HUES64 (cell line): ENCODE measurements at regions not wholly inside any gene's neighbourhood (a gene's known extent, or its start where the extent isn't known, plus 50 kb on each side); places are given as distances from the start of the nearest gene placed in this dataset.
"Not testable (repeated sequence)": the region's sequence is repeated elsewhere in the genome, so short reads cannot be mapped to it uniquely, and the experiment has no call there.

Experiments
- H3K27ac ChIP-seq: 2 replicates; pipeline ENCODE4 v1.7.0; 2013; ENCODE audit warnings: low read depth, low read length, inconsistent platforms
- H3K27me3 ChIP-seq: 2 replicates; pipeline ENCODE4 v1.6.1; 2013; ENCODE audit warnings: mild to moderate bottlenecking, low read length; ENCODE audit not compliant: insufficient read depth
- H3K36me3 ChIP-seq: 2 replicates; pipeline ENCODE4 v1.6.1; 2013; ENCODE audit warnings: mild to moderate bottlenecking, low read length; ENCODE audit not compliant: insufficient read depth
- H3K4me1 ChIP-seq: 2 replicates; pipeline ENCODE4 v1.6.1; 2013; ENCODE audit warnings: mild to moderate bottlenecking, low read length, moderate library complexity; ENCODE audit not compliant: insufficient read depth
- H3K4me3 ChIP-seq: 2 replicates; pipeline ENCODE4 v1.5.1; 2013; ENCODE audit warnings: mild to moderate bottlenecking, low read length, moderate library complexity
- H3K9ac ChIP-seq: 2 replicates; pipeline ENCODE4 v1.6.1; 2013; ENCODE audit warnings: mild to moderate bottlenecking, low read depth, low read length
- H3K9me3 ChIP-seq: 2 replicates; pipeline ENCODE4 v1.6.1; 2013; ENCODE audit warnings: low read depth, low read length; ENCODE audit not compliant: insufficient read depth
- WGBS: fragments of 150-250, 120-280 bp; methylation state at CpG from one replicate; pipeline ENCODE4 v1.1.7; 2013; ENCODE audit warnings: missing lambda C conversion rate; 5-methylcytosine and 5-hydroxymethylcytosine counted together

DNA sequence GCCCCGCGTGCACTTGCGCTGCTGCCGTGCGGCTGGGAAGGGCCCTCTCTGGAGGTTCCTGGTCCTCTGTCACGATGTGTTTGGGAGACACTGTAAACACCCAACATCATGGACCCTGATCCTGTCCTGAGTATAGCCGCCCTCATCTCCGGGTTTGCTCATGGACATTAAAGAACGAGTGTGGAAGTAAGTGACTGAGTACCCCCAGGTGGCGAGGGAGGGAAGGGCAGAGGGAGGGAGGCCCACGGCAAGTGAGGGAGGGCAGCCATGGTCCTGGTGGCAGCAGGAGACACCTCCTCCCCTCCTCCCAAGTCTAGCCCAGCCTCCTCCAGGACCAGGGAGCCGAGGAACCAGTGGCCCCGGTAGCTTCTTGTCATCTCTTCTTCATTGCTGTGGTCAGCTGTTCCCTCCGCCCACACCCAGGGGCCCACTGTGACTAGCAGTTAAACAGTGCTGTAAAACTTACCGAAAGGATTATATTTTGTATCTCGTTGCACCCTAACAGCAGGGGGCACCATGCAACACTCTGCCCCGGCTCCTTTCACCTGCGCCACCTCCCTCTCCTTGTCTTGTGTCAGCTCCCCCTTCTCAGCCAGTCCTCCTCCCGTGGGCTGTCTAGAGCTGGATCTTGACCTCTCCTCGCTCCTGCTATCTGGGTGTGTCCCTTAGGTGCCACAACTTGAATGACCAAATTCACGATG, 566.5 kb upstream of the B3GAT1 start:
- Histone ChIP-seq H3K9me3 (no peaks in the 10 kb centered on the region), H3K4me1 (no peaks in the 10 kb centered on the region; the same call in 1 of the 2 replicates), H3K36me3 (no peaks in the 10 kb centered on the region), H3K27me3 (no peaks in the 10 kb centered on the region; the same call in 1 of the 2 replicates), H3K27ac (no peak overlapping the region), H3K9ac (no peak overlapping the region), H3K4me3 (no peak overlapping the region)
- WGBS, result 92% methylated on average over 21 of the region's 21 CpGs

DNA sequence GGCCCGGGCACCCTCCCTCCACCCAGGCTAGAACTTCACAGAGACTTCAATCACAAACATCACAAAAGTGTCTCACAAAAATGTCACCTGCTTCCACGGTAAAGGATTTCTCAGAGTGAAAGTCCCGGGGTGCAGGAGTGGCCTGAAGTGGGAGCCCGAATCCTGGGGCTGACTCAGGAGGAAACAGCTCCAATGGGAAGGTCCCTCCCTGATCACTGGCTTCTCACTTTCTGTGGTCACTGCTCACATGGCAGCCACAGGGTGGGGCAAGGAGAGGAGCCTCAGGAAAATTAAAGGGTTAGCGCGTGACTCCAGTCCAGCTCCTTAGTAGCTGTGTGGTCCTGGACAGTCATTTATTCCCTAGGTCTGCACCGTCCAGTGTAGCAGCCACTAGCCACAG, 564.5 kb upstream of the B3GAT1 start:
- Histone ChIP-seq H3K9ac (no peak overlapping the region), H3K36me3 (no peaks in the 10 kb centered on the region), H3K27ac (no peak overlapping the region), H3K9me3 (no peaks in the 10 kb centered on the region), H3K4me3 (no peak overlapping the region), H3K27me3 (no peaks in the 10 kb centered on the region; the same call in 1 of the 2 replicates), H3K4me1 (no peaks in the 10 kb centered on the region)
- WGBS, result 90% methylated on average over 7 of the region's 7 CpGs

DNA sequence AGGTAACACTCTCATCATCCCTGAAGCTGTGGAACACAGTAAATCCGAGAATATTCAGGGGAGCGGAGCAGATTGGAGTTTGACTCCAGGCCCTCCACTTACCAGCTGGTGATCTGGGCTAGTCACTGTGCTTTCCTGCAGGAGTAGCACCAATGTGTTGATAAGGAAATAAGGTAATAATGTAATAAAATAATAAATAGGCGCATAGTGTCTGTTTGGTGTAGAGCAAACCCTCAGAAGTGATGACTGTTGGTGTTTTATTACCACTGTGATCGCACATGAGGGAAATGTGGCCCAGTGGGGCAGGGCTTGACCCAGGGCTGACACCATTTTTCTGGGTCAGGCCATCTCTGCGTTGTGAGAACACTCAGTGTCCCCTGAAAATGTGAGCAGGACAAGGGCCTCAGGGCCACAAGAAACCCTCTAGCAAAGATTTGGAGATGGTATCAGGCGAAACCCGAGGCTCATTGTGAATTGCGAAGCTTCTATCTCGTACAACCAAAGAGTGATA, 563.9 kb upstream of the B3GAT1 start:
- no peak overlapping the region for H3K9ac ChIP-seq
- no peaks in the 10 kb centered on the region; the same call in 1 of the 2 replicates for H3K27me3 ChIP-seq
- no peaks in the 10 kb centered on the region for H3K4me1 ChIP-seq
- H3K36me3 ChIP-seq, result no peaks in the 10 kb centered on the region
- WGBS, result 95% methylated on average over 9 of the region's 9 CpGs
- no peak overlapping the region for H3K4me3 ChIP-seq
- H3K27ac ChIP-seq, result no peak overlapping the region
- H3K9me3 ChIP-seq, result no peaks in the 10 kb centered on the region

DNA sequence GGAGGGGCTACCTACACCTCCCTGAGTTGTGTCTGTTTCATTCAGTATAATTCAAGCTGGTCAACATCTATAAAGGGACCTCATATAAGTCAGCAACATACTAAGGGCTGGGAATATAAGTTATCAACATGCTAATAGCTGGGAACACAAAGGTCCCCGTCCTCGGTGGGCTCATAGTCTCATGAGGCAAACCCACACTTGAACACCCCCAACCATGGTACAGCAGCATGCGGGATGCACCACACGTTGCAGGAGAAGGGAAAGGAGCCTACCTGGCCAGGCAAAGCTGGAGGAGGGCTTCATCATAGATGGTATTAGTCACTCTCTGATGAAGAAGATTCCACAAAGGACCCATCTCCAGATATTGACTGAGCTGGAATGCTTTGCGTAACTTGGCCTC, 561.8 kb upstream of the B3GAT1 start:
- H3K36me3 ChIP-seq, result no peaks in the 10 kb centered on the region
- over 99% methylated on average over 5 of the region's 5 CpGs for WGBS
- no peak overlapping the region for H3K27ac ChIP-seq
- H3K4me3 ChIP-seq, result no peak overlapping the region
- no peaks in the 10 kb centered on the region; the same call in 1 of the 2 replicates for H3K27me3 ChIP-seq
- H3K9ac ChIP-seq, result no peak overlapping the region
- no peaks in the 10 kb centered on the region for H3K9me3 ChIP-seq
- no peaks in the 10 kb centered on the region for H3K4me1 ChIP-seq

DNA sequence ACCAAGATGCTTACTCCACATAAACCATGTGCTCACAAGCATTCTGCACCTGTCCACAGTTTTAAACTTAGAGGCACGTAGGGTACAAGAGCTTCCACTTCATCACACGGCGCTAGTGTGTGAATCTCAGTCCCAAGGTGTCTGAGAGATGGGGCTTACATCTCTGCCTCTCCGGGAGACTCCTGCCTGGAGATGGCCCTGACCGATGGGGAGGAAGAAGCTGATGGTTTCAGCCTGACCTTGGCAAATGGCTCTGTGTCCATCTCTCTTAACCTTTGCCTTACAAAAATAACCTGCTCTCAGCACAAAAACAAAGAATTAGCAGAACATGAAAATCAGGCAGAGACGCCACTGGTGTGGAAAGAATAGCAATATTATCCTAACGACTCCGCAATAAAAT, 559.3 kb upstream of the B3GAT1 start:
- no peak overlapping the region for H3K27ac ChIP-seq
- H3K9me3 ChIP-seq, result no peaks in the 10 kb centered on the region
- H3K27me3 ChIP-seq, result no peaks in the 10 kb centered on the region; the same call in 1 of the 2 replicates
- H3K4me1 ChIP-seq, result no peaks in the 10 kb centered on the region
- no peak overlapping the region for H3K9ac ChIP-seq
- H3K36me3 ChIP-seq, result no peaks in the 10 kb centered on the region
- H3K4me3 ChIP-seq, result no peak overlapping the region
- 96% methylated on average over 8 of the region's 8 CpGs for WGBS

DNA sequence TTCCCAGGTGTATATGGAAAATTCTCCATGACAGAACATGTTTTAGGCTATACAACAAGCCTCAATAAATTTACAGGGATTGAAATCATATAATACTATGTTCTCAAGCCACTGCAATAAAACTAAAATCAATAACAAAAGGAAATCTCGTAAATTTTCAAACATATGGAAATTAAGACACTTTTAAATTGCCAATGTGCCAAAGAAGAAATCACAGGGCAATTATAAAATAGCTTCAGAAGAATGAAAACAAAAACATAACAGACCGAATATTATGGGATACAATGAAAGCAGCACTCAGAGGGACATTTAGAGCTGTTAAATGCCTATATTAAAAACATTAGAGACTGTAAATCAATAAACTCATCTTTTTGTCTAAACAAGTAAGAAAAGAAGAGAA, 555.7 kb upstream of the B3GAT1 start:
- Histone ChIP-seq H3K4me1 (no peaks in the 10 kb centered on the region), H3K9ac (no peak overlapping the region), H3K27ac (no peak overlapping the region), H3K36me3 (no peaks in the 10 kb centered on the region), H3K27me3 (no peaks in the 10 kb centered on the region), H3K9me3 (no peaks in the 10 kb centered on the region), H3K4me3 (no peak overlapping the region)
- 83% methylated on average over 1 of the region's 2 CpGs for WGBS

DNA sequence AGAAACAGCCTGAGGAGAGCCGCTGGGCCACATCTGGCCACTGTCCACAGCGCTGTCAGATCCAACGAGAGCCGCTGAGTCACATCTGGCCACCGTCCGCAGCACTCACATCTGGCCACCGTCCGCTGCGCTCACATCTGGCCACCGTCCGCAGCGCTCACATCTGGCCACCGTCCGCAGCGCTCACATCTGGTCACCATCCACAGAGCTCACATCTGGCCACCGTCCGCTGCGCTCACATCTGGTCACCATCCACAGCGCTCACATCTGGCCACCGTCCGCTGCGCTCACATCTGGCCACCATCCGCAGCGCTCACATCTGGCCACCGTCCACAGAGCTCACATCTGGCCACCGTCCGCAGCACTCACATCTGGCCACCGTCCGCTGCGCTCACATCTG, 549.3 kb upstream of the B3GAT1 start:
- not testable (repeated sequence) for H3K9me3 ChIP-seq, H3K4me1 ChIP-seq, H3K4me3 ChIP-seq, H3K27ac ChIP-seq, H3K9ac ChIP-seq, H3K27me3 ChIP-seq, H3K36me3 ChIP-seq
- WGBS, result 96% methylated on average over 30 of the region's 30 CpGs

DNA sequence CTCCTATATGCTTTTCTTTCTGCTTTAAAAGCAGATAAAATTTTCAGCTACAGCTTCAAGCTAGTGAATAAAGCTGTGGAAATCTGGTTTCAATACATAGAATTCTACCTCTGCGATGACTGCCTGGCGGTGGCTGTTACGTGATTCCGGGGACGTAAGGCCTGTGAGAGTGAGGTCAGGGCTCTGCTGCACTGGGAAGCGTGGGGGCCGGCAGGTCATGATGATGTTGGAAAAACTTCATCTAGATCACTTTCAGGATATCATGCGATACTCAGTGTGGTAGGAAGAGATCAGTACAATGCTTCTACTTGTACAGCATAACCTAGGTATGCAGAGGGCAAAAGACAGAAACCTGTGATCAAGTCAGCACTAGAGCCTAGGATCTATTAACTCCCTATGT, 546.8 kb upstream of the B3GAT1 start:
- Histone ChIP-seq H3K9me3 (no peaks in the 10 kb centered on the region), H3K36me3 (no peaks in the 10 kb centered on the region), H3K4me3 (no peak overlapping the region), H3K4me1 (no peaks in the 10 kb centered on the region), H3K27me3 (no peaks in the 10 kb centered on the region; the same call in 1 of the 2 replicates), H3K27ac (no peak overlapping the region), H3K9ac (no peak overlapping the region)
- 98% methylated on average over 8 of the region's 8 CpGs for WGBS

DNA sequence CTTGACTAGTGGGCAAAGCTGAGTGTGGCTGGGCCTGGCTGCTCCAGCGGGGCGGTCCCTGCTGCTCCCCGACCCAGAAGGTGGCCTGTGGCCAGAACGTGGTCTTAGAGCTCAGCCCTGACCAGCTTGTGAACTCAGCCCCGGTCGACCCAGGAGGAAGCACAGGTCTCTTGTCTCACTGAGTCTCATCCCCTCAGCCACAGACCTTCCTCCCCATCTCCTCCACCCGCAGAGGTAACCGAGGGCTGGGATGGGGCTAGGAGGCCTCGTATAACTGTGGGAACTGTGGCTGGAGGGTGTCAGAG, 546.2 kb upstream of the B3GAT1 start:
- WGBS, result 79% methylated on average over 8 of the region's 9 CpGs

DNA sequence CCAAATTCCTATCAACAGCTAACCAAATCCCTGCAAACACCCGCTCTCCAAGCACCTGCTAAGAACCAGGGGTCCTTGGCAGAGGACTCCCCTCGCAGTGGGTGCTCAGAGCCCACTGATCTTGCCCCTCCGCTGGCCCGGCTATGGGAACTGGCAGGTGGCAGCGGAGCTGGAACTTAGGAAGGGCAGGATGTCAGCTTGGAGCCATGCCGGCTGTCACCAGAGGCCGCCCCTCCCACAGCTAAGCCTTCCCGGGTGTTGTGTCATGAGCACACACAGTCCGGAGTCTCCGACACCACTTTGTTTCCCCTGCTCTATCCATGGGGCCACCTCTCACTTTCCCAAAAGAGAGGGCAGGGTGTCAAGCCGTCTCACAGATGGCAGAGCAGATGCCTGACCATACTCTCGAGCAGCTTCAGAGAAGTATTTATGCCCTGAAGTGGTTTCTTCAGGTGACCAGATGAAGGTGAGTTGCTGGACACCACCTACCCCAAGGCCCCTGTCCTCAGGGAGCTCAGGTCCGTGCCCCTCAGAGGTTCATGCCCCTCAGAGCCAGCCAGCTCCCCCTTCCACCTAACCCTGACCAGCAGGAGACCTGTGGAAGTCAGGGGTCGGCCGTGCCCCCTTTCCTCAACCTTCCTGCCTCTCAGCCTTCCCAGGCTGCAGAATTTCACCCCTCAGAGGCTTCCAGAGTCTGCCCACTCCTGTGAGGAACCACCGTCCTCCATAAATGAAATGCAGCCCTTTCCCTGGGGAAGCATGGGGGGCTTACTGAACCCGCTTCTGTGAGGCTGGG, 545.7 kb upstream of the B3GAT1 start:
- 91% methylated on average over 17 of the region's 17 CpGs for WGBS
- Histone ChIP-seq H3K36me3 (no peaks in the 10 kb centered on the region), H3K4me3 (no peak overlapping the region), H3K9ac (no peak overlapping the region), H3K4me1 (no peaks in the 10 kb centered on the region), H3K27ac (no peak overlapping the region), H3K27me3 (no peaks in the 10 kb centered on the region; the same call in 1 of the 2 replicates), H3K9me3 (no peaks in the 10 kb centered on the region)

More for the DNA sequence above, 546.2 kb upstream of the B3GAT1 start:
- H3K4me1 ChIP-seq, result no peaks in the 10 kb centered on the region
- no peaks in the 10 kb centered on the region; the same call in 1 of the 2 replicates for H3K27me3 ChIP-seq
- no peaks in the 10 kb centered on the region for H3K36me3 ChIP-seq
- no peak overlapping the region for H3K9ac ChIP-seq
- no peak overlapping the region for H3K4me3 ChIP-seq
- no peak overlapping the region for H3K27ac ChIP-seq
- H3K9me3 ChIP-seq, result no peaks in the 10 kb centered on the region

DNA sequence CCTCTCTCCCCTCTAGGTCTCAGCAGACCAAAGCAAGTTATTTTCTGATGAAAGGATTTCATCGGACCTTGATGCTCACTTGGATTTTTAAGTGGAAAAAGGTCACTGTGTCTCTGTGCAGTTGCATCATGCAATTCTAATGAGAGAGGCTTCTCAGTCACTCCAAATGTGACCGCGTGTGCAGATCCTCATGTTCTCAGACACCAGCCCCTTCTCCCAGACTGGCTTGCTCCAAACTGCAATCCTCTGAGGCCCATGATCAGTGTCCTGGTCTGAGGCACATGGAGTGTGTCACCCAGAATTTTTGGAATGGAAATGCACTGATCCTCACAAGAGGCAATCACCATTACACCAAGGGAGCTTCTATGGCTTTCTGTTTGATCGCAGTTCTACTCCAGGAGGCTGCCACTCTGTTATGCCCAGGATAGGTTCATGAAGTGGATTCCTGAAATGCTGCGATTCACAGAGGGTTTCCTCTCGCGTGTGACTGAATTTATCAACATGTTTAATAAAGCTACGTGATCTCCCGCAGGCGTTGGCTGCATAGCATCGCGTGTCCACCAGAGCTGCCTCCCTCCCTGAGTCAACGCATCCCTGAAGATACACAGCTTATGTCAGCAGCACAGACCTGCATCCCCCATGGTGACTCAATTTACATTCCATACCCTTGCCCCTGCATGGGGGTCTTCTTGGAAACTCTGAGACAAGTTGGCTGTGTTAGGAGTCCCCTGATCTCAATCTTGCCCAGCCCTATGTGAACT, 544.6 kb upstream of the B3GAT1 start:
- H3K9me3 ChIP-seq, result no peaks in the 10 kb centered on the region
- WGBS, result 94% methylated on average over 13 of the region's 13 CpGs
- H3K27ac ChIP-seq, result no peak overlapping the region
- 0 out of 2 replicates have a peak, but pooled peaks cover 2% of the 10 kb centered on the region for H3K4me1 ChIP-seq
- no peaks in the 10 kb centered on the region for H3K36me3 ChIP-seq
- no peak overlapping the region for H3K9ac ChIP-seq
- no peak overlapping the region for H3K4me3 ChIP-seq
- no peaks in the 10 kb centered on the region; the same call in 1 of the 2 replicates for H3K27me3 ChIP-seq
